ENCODE measurements at regions not wholly inside any gene's neighbourhood (a gene's known extent, or its start where the extent isn't known, plus 50 kb on each side); places are given as distances from the start of the nearest gene placed in this dataset.

GRCh38 chr20:11232896-11233295 is 559.1 kb upstream of the JAG1 start:
- TF ChIP-seq CTCF (IDR thresholded peaks at IDR 0.05) (no peak), POLR2A (IDR thresholded peaks at IDR 0.05) (no peak)
